ENCODE measurements at regions not wholly inside any gene's neighbourhood (a gene's known extent, or its start where the extent isn't known, plus 50 kb on each side); places are given as distances from the start of the nearest gene placed in this dataset.
"Not testable (repeated sequence)": the region's sequence is repeated elsewhere in the genome, so short reads cannot be mapped to it uniquely, and the experiment has no call there.

DNA sequence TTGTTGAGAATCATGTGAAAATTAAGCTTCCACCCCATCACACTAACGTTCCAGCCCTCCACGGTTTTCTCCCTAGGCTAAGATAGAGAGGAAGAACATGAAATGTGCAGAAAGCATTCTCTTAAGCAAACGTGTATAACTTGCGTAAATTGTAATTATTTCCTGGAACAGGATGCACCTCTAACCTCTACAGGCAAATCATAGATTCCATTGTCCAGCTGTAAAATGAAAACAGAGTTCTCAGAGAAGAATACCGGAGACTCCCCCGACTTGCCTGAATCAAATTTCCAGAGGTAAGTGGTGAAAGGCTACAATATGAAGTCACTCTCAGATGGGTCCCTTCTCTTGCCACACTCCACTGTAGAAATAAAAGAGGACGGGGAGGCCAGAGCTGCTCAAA, 211.4 kb downstream of the FAM72C start:
- 45 to 58% methylated on average over 5 of the region's 7 CpGs for WGBS, 2 donors
- ATAC-seq; H3K9me3 ChIP-seq; H3K36me3 ChIP-seq (replicated peaks in 1 of 2; ENCODE audit: insufficient read depth in 1 of 2, low read depth in 2 of 2); H3K27me3 ChIP-seq; DNase-seq; H3K27ac ChIP-seq; intact Hi-C loops (cut with DNase I); H3K4me3 ChIP-seq; H3K4me1 ChIP-seq: not testable (repeated sequence)

DNA sequence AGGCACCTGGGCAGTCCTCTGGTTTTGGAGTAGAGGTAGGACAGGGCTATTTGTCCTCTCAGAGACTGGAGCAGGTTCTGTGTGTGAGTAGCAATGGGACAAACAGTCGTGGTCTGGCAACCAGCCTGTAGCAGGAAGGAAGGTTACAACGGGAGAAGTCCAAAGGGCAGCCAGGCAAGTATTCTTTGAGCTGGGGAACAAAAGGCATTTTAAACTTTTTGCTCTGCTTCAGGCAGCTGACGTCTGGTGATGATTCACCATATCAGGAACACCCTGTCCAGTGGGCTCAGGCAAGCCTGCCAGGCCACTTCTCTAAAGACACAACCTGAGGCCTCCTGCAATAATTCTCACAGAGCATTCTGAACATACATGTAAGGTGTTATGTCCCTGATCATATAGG, 215.8 kb downstream of the FAM72C start:
- H3K27me3 ChIP-seq; H3K4me1 ChIP-seq; H3K4me3 ChIP-seq; H3K9me3 ChIP-seq; intact Hi-C loops (cut with DNase I); H3K27ac ChIP-seq; H3K36me3 ChIP-seq (replicated peaks in 1 of 2; ENCODE audit: insufficient read depth in 1 of 2, low read depth in 2 of 2): not testable (repeated sequence)
- DNase-seq: peak; percentile 46 to 73 (median 62)
- 14% methylated on average over 3 of the region's 3 CpGs for WGBS, 2 donors
- ATAC-seq: peak; percentile 94

DNA sequence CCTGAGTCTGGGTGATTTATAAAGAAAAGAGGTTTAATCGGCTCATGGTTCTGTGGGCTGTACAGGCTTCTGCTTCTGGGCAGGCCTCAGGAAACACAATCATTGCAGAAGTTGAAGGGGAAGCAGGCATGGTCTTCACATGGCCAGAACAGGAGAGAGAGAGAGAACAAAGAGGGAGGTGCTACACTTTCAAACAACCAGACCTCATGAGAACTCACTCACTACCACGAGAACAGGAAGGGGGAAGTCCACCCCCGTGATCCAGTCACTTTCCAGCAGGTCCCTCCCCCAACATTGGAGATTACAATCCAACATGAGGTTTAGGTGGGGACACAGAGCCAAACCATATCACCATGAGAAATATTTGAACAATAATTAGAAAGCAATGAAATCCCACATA, 222.9 kb downstream of the FAM72C start:
- TF ChIP-seq, protein P1, sequence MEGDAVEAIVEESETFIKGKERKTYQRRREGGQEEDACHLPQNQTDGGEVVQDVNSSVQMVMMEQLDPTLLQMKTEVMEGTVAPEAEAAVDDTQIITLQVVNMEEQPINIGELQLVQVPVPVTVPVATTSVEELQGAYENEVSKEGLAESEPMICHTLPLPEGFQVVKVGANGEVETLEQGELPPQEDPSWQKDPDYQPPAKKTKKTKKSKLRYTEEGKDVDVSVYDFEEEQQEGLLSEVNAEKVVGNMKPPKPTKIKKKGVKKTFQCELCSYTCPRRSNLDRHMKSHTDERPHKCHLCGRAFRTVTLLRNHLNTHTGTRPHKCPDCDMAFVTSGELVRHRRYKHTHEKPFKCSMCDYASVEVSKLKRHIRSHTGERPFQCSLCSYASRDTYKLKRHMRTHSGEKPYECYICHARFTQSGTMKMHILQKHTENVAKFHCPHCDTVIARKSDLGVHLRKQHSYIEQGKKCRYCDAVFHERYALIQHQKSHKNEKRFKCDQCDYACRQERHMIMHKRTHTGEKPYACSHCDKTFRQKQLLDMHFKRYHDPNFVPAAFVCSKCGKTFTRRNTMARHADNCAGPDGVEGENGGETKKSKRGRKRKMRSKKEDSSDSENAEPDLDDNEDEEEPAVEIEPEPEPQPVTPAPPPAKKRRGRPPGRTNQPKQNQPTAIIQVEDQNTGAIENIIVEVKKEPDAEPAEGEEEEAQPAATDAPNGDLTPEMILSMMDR (IDR thresholded peaks at IDR 0.05): no peak
- no peak for TF ChIP-seq POLR2A (IDR thresholded peaks at IDR 0.05)
- ATAC-seq (no peak), DNase-seq (no peak)
- 38 to 54% methylated on average over 3 of the region's 3 CpGs for WGBS, 2 donors
- Histone ChIP-seq H3K9me3 (no peaks in the 10 kb centered on the region), H3K36me3 (replicated peaks in 1 of 2; ENCODE audit: insufficient read depth in 1 of 2, low read depth in 2 of 2) (no peaks in the 10 kb centered on the region), H3K27ac (no peak overlapping the region), H3K4me3 (no peak overlapping the region), H3K4me1 (no peaks in the 10 kb centered on the region), H3K27me3 (no peaks in the 10 kb centered on the region)
- intact Hi-C loops (cut with DNase I): no loop called here

DNA sequence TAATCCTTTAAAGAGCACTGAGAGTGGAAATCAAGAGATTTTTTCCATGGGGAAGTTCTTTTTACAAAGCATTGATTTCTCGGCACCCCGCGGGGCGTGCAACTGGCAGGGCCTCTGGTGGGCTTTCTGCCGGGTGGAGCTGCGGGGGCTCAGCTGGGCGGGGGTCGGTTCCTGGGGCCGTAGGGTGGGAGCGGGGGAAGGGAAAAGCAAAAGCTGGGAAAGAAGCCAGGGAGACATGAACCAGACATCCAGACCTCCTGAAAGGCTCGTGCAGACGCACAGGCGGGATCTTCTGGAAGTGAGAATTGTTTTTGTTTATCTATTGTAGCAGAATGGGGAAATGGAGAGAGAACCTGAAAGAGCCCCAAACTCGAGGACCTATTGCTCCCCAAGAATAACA, 235.2 kb downstream of the FAM72C start:
- TF ChIP-seq POLR2A (IDR thresholded peaks at IDR 0.05): no peak
- TF ChIP-seq, protein P1 (IDR thresholded peaks at IDR 0.05): no peak
- no peak overlapping the region for H3K27ac ChIP-seq
- ATAC-seq (no peak), DNase-seq (no peak)
- no peak overlapping the region for H3K4me3 ChIP-seq
- no peaks in the 10 kb centered on the region for H3K36me3 ChIP-seq (replicated peaks in 1 of 2; ENCODE audit: insufficient read depth in 1 of 2, low read depth in 2 of 2)
- whole genome bisulfite sequencing, 2 donors: 6 to 13% methylated on average over 14 of the region's 14 CpGs
- H3K9me3 ChIP-seq: no peaks in the 10 kb centered on the region
- H3K4me1 ChIP-seq: no peaks in the 10 kb centered on the region
- peaks cover 0 to 2% of the 10 kb centered on the region in 2 donors for H3K27me3 ChIP-seq
- intact Hi-C loops (cut with DNase I): no loop called here

DNA sequence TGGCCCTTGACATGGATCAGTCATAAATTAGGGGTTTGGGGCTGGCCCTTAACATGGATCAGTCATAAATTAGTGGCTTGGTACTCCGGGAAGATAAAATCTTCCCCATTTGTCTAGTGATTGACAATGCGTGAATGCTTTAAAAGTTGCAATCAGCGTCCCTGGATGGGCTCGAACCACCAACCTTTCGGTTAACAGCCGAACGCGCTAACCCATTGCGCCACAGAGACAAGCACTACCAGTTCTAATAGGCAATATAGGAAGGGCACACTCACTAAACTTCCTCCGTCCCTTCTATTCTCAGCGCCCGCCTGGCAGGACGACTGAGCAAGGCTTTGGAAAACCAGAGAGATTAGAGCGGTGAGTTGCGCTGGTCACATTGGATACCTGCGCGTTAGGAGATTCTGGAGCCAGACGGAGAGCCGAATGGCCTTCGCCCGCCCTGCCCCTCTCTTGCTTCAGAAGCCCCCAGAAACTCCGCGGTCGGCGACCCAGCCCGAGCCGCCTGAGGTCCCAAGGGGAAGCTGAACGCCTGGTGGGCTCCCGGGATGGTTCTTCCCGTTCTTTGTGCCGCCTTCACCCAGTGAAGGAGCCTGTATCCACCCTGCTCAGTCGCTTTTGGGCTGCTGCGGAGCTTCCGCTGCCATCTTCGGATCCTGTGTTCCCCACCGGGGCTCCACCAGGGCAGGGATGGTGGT, 235.9 kb downstream of the FAM72C start:
- no peak for DNase-seq
- Histone ChIP-seq H3K4me3 (no peak overlapping the region), H3K9me3 (no peaks in the 10 kb centered on the region), H3K27me3 (peaks cover 0 to 2% of the 10 kb centered on the region in 2 donors), H3K36me3 (replicated peaks in 1 of 2; ENCODE audit: insufficient read depth in 1 of 2, low read depth in 2 of 2) (no peaks in the 10 kb centered on the region), H3K4me1 (no peaks in the 10 kb centered on the region), H3K27ac (no peak overlapping the region)
- TF ChIP-seq POLR2A (IDR thresholded peaks at IDR 0.05): no peak
- TF ChIP-seq, protein P1 (IDR thresholded peaks at IDR 0.05): no peak
- no peak for ATAC-seq
- intact Hi-C loops (cut with DNase I): no loop called here
- 3 to 4% methylated on average over 6 to 26 of the region's 36 CpGs for WGBS, 2 donors

DNA sequence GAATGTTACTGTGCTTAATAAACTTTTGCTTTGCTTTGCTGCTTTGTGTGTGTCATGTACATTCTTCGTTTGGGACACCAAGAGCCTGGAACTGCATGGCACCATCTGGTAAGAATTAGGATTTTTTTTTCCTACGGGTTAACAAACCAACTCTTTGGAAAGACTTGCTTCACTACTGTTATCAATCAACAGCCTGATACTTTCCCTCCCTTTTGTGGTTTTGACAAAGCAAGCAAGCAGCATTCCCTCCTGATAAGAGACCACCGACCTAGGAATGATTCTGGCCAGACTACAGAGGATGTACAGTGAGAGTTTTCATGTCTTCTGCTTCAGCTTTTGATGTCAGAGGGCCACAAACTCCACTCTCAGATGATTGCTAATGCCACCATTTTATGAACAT, 237.5 kb downstream of the FAM72C start:
- H3K27me3 ChIP-seq; H3K9me3 ChIP-seq; H3K4me3 ChIP-seq; DNase-seq; intact Hi-C loops (cut with DNase I); H3K36me3 ChIP-seq (replicated peaks in 1 of 2; ENCODE audit: insufficient read depth in 1 of 2, low read depth in 2 of 2); H3K4me1 ChIP-seq; H3K27ac ChIP-seq; ATAC-seq: not testable (repeated sequence)
- 5% methylated on average over 3 of the region's 3 CpGs for WGBS, 2 donors

DNA sequence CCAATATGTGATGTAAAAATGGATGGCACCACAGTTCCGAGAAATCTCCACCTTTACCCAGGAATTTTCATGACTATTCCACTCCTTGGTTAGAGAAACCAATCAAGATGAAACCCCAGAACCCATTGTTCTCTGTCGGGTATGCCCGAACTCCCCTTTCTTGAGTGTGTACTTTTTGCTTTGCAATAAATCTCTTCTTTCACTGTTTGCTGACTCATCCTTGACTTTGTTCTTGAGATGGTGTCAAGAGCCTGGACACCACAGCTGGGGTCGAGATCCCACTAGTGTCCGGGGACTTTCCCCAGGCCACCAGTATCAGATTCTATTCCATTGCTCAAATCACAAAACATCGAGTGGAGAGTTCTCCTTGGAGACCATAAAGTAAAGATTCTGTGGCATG, 240.9 kb downstream of the FAM72C start:
- WGBS, 2 donors: 59 to 90% methylated on average over 5 to 6 of the region's 6 CpGs
- intact Hi-C loops (cut with DNase I); H3K4me1 ChIP-seq; DNase-seq; H3K36me3 ChIP-seq (replicated peaks in 1 of 2; ENCODE audit: insufficient read depth in 1 of 2, low read depth in 2 of 2); ATAC-seq; H3K27me3 ChIP-seq; H3K9me3 ChIP-seq; H3K4me3 ChIP-seq; H3K27ac ChIP-seq: not testable (repeated sequence)

DNA sequence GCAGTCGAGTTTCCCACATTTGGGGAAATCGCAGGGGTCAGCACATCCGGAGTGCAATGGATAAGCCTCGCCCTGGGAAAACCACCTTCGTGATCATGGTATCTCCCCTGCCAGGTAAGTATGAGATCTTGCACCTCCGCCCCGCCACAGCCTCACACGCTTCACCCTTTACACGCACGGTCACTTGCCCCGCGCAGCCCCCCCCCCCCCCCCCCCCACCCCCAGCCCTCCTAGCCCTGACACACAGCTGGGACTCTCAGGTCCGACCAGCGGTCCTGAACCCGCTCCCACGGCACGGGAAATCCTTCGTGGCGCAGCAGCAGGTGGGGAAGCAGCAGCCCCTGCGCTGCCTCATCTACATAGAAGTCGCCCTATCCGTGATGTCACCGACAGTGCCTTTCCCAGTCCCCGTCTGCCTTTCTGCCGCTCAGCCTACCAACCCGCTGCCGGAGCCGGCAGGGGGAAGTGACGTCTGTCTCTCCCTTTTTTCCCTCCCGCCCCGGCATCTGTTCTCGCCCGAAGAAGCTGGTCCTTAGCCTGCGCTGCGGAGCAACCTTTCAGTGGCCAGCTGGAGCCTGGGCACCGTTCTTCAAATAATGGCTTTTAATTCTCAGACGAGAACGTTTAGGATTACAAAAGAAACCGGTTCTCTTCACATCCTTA, 242.2 kb downstream of the FAM72C start:
- no CpG with 5 or more reads among the region's 39 CpGs for WGBS, 2 donors
- ATAC-seq: peak; percentile 86
- intact Hi-C loops (cut with DNase I): not testable (repeated sequence)

DNA sequence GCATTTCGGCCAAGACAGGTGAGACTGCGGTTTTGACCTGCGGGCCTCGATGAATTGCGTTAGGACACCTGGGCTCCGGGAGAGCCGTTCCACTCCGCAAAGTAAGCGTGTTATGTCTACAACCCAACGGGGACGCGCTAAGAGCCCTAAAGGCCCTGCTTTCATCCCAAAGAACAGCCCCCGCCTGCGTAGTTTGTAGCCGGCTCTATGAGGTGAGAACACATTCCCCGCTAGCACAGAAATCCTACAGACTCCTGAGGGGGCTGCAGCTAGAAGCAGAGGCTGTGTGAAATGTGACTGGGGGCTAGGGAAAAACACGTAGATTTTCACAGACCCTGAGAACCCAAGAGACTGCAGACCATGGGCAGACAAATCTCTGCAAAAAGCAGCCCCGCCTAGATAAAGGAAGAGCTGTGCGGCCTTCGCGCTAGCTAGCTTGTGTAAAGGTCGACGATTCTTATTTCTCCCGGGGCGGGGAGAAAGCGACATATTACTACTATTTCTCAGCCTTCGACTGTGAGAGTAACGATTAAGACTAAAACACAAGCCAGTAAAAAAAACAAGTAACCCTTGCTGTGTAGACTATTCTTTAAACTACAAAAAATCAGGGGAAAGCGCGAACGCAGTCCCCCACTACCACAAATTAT, 242.9 kb downstream of the FAM72C start:
- H3K36me3 ChIP-seq (replicated peaks in 1 of 2; ENCODE audit: insufficient read depth in 1 of 2, low read depth in 2 of 2); H3K27me3 ChIP-seq; H3K4me1 ChIP-seq; H3K9me3 ChIP-seq; DNase-seq; intact Hi-C loops (cut with DNase I); H3K27ac ChIP-seq; H3K4me3 ChIP-seq: not testable (repeated sequence)
- peak; percentile 74 for ATAC-seq
- no CpG with 5 or more reads among the region's 31 CpGs for WGBS, 2 donors

More for the DNA sequence above, 242.2 kb downstream of the FAM72C start:
- H3K27ac ChIP-seq; H3K27me3 ChIP-seq; H3K9me3 ChIP-seq; H3K4me3 ChIP-seq; H3K4me1 ChIP-seq; H3K36me3 ChIP-seq (replicated peaks in 1 of 2; ENCODE audit: insufficient read depth in 1 of 2, low read depth in 2 of 2): not testable (repeated sequence)
- DNase-seq: peak in 1 of 4 donors; percentile 21

Data from body of pancreas (tissue), 4 donors.